ENCODE measurements at regions not wholly inside any gene's neighbourhood (a gene's known extent, or its start where the extent isn't known, plus 50 kb on each side); places are given as distances from the start of the nearest gene placed in this dataset.

GRCh38 chr7:45982132-45982531 lies 61.1 kb upstream of the IGFBP3 start:
- Mint-ChIP-seq H3K27me3 (peaks cover 3% of the 10 kb centered on the region), H3K36me3 (peaks cover 4% of the 10 kb centered on the region), H3K4me1 (ENCODE audit: unreplicated experiment) (peaks cover 22% of the 10 kb centered on the region)

GRCh38 chr7:45980973-45981372 lies 59.9 kb upstream of the IGFBP3 start:
- no peak for TF ChIP-seq CTCF (conservative IDR thresholded peaks at IDR 0.05)
- Mint-ChIP-seq H3K36me3 (peaks cover 4% of the 10 kb centered on the region), H3K9me3 (peaks cover 8% of the 10 kb centered on the region), H3K4me1 (ENCODE audit: unreplicated experiment) (peaks cover 22% of the 10 kb centered on the region), H3K27ac (peak overlapping the region; percentile 72), H3K27me3 (peaks cover 3% of the 10 kb centered on the region), H3K4me3 (no peak overlapping the region)
- DNase-seq (ENCODE audit: extremely low spot score, unreplicated experiment), result no peak

More at GRCh38 chr7:45982132-45982531, 61.1 kb upstream of the IGFBP3 start:
- H3K9me3 Mint-ChIP-seq, result peaks cover 8% of the 10 kb centered on the region
- no peak overlapping the region for H3K27ac Mint-ChIP-seq
- no peak overlapping the region for H3K4me3 Mint-ChIP-seq
- no peak for DNase-seq (ENCODE audit: extremely low spot score, unreplicated experiment)
- no peak for TF ChIP-seq CTCF (conservative IDR thresholded peaks at IDR 0.05)

- no peak for DNase-seq (ENCODE audit: extremely low spot score, unreplicated experiment)
- Mint-ChIP-seq H3K27ac (peak overlapping the region; percentile 72), H3K27me3 (peaks cover 3% of the 10 kb centered on the region), H3K4me3 (no peak overlapping the region), H3K4me1 (ENCODE audit: unreplicated experiment) (peaks cover 22% of the 10 kb centered on the region), H3K9me3 (peaks cover 8% of the 10 kb centered on the region), H3K36me3 (peaks cover 5% of the 10 kb centered on the region)
- no peak for TF ChIP-seq CTCF (conservative IDR thresholded peaks at IDR 0.05)
These were observed 59.3 kb upstream of the IGFBP3 start for GRCh38 chr7:45980181-45980905.

GRCh38 chr7:45979275-45980180 lies 58.5 kb upstream of the IGFBP3 start:
- no peak for DNase-seq (ENCODE audit: extremely low spot score, unreplicated experiment)
- peak overlapping the region; percentile 97 for H3K27ac Mint-ChIP-seq
- no peaks in the 10 kb centered on the region for H3K27me3 Mint-ChIP-seq
- peaks cover 8% of the 10 kb centered on the region for H3K36me3 Mint-ChIP-seq
- H3K4me1 Mint-ChIP-seq (ENCODE audit: unreplicated experiment), result peaks cover 22% of the 10 kb centered on the region
- no peak overlapping the region for H3K4me3 Mint-ChIP-seq
- peaks cover 8% of the 10 kb centered on the region for H3K9me3 Mint-ChIP-seq
- no peak for TF ChIP-seq CTCF (conservative IDR thresholded peaks at IDR 0.05)

GRCh38 chr7:45978731-45979211 lies 57.7 kb upstream of the IGFBP3 start:
- H3K27ac Mint-ChIP-seq, result peak overlapping the region; percentile 97
- TF ChIP-seq CTCF (conservative IDR thresholded peaks at IDR 0.05), result no peak

More at GRCh38 chr7:45978731-45979211, 57.7 kb upstream of the IGFBP3 start:
- Mint-ChIP-seq H3K9me3 (peaks cover 8% of the 10 kb centered on the region), H3K4me3 (peak overlapping the region; percentile 78), H3K4me1 (ENCODE audit: unreplicated experiment) (peaks cover 22% of the 10 kb centered on the region), H3K36me3 (peaks cover 8% of the 10 kb centered on the region), H3K27me3 (no peaks in the 10 kb centered on the region)
- DNase-seq (ENCODE audit: extremely low spot score, unreplicated experiment), result no peak
